SK-N-SH (cell line): ENCODE measurements at regions not wholly inside any gene's neighbourhood (a gene's known extent, or its start where the extent isn't known, plus 50 kb on each side); places are given as distances from the start of the nearest gene placed in this dataset.
A peak's percentile ranks its signal among the peaks of the same experiment; 100 is the strongest.

ENCODE experiments used
- CTCF ChIA-PET: fragments of 300-600, 350-600 bp; formaldehyde crosslinking; extraction: SDS; loops from one replicate; lab custom pipeline; 2021; lab: Yijun Ruan, JAX
- POLR2A ChIA-PET: fragments of 350-600 bp; sonication (Branson Sonifier 250); formaldehyde crosslinking; extraction: SDS; loops from one replicate; lab custom pipeline; 2020; ENCODE audit warnings: antibody characterized with exemption, inconsistent platforms; lab: Yijun Ruan, JAX
- DNase-seq: peaks from one replicate; pipeline ENCODE4 v3.0.0; 2012
- H2AFZ ChIP-seq: fragments of 200-600 bp; sonication (generic); 2 replicates; pipeline ENCODE4 v1.8.1; 2016; ENCODE audit warnings: antibody characterized with exemption, mild to moderate bottlenecking, low read depth
- H3F3A ChIP-seq: fragments of 200-600 bp; sonication (generic); replicated peaks from 2 replicates; pipeline ENCODE3; 2016; ENCODE audit warnings: antibody characterized with exemption, mild to moderate bottlenecking; ENCODE audit not compliant: insufficient read depth
- H3K27ac ChIP-seq, 2 experiments: fragments of 200-500 bp in 1 of 2; fragments of 200-600 bp in 1 of 2; sonication (Bioruptor generic) in 1 of 2; sonication (generic), shearing (Covaris generic) in 1 of 2; 2 replicates each; pipeline versions ENCODE4 v1.5.1 to v1.6.1; 2014 to 2016; ENCODE audit warnings: low read depth in 2 of 2, inconsistent platforms in 1 of 2, low read length in 1 of 2, mild to moderate bottlenecking in 1 of 2, mixed read lengths in 1 of 2
- H3K27me3 ChIP-seq: fragments of 200-600 bp; sonication (generic), shearing (Covaris generic); 2 replicates; pipeline ENCODE4 v1.6.1; 2016; ENCODE audit warnings: mixed run types; ENCODE audit not compliant: insufficient read depth
- H3K36me3 ChIP-seq, 2 experiments: fragments of 200-500 bp in 1 of 2; fragments of 200-600 bp in 1 of 2; sonication (Bioruptor generic) in 1 of 2; sonication (generic) in 1 of 2; replicated peaks in 1 of 2; 2 replicates each; pipeline versions ENCODE3 to v1.5.1; 2014 to 2016; ENCODE audit warnings: low read length in 1 of 2, mild to moderate bottlenecking in 1 of 2; ENCODE audit not compliant: insufficient read depth in 2 of 2, control insufficient read depth in 1 of 2
- H3K4me1 ChIP-seq, 2 experiments: fragments of 200-500 bp in 1 of 2; fragments of 200-600 bp in 1 of 2; sonication (Bioruptor generic) in 1 of 2; sonication (generic), shearing (Covaris generic) in 1 of 2; 2 replicates each; pipeline versions ENCODE4 v1.5.1 to v1.6.1; 2014 to 2016; ENCODE audit warnings: low read depth in 1 of 2, low read length in 1 of 2, mixed run types in 1 of 2; ENCODE audit not compliant: insufficient read depth in 2 of 2, control insufficient read depth in 1 of 2
- H3K4me2 ChIP-seq: fragments of 200-600 bp; sonication (generic), shearing (Covaris generic); 2 replicates; pipeline ENCODE4 v1.6.1; 2017; ENCODE audit warnings: mixed run types
- H3K4me3 ChIP-seq, 2 experiments: fragments of 200-500 bp in 1 of 2; fragments of 200-600 bp in 1 of 2; sonication (Bioruptor generic) in 1 of 2; sonication (generic), shearing (Covaris generic) in 1 of 2; 2 replicates each; pipeline versions ENCODE4 v1.5.1 to v1.8.1; 2014 to 2016; ENCODE audit warnings: low read depth in 2 of 2, inconsistent platforms in 1 of 2, low read length in 1 of 2, mild to moderate bottlenecking in 1 of 2, mixed read lengths in 1 of 2, moderate library complexity in 1 of 2
- H3K79me2 ChIP-seq: fragments of 200-600 bp; sonication (generic); 2 replicates; pipeline ENCODE4 v1.8.1; 2017; ENCODE audit warnings: mild to moderate bottlenecking; ENCODE audit not compliant: insufficient read depth
- H3K9ac ChIP-seq: fragments of 200-600 bp; sonication (generic); 2 replicates; pipeline ENCODE4 v1.6.1; 2017; ENCODE audit warnings: mixed run types
- H3K9me2 ChIP-seq: fragments of 200-600 bp; sonication (generic); 2 replicates; pipeline ENCODE4 v1.6.1; 2017; ENCODE audit warnings: mixed run types
- H3K9me3 ChIP-seq: fragments of 200-600 bp; sonication (generic); 2 replicates; pipeline ENCODE4 v1.6.1; 2017; ENCODE audit warnings: mixed run types, mild to moderate bottlenecking, moderate library complexity
- H4K20me1 ChIP-seq: fragments of 200-600 bp; sonication (generic); 2 replicates; pipeline ENCODE4 v1.6.1; 2017; ENCODE audit warnings: mild to moderate bottlenecking, mixed run types; ENCODE audit not compliant: insufficient read depth
- CHD2 ChIP-seq: fragments of 150-350 bp; IDR thresholded peaks from 2 replicates; pipeline ENCODE4 v1.6.1; 2018; ENCODE audit warnings: low read length; ENCODE audit not compliant: partially characterized antibody
- EP300 ChIP-seq, 2 experiments: IDR thresholded peaks; 2 replicates each; pipeline versions ENCODE4 v1.4.0 to v1.6.1; 2012; ENCODE audit warnings: borderline replicate concordance in 1 of 2, low read depth in 1 of 2, low read length in 1 of 2
- FOXJ3 ChIP-seq: sonication (generic); formaldehyde crosslinking; IDR thresholded peaks from 2 replicates; pipeline ENCODE4 v1.5.1; 2020; ENCODE audit warnings: mild to moderate bottlenecking, missing genetic modification reagents
- IRF3 ChIP-seq: fragments of 150-350 bp; IDR thresholded peaks from 2 replicates; pipeline ENCODE4 v1.6.1; 2016; ENCODE audit warnings: mild to moderate bottlenecking, low read depth, low read length
- MAX ChIP-seq: IDR thresholded peaks from 2 replicates; pipeline ENCODE4 v1.4.0; 2012; ENCODE audit warnings: low read depth
- MEF2A ChIP-seq: IDR thresholded peaks from 2 replicates; pipeline ENCODE4 v1.4.0; 2012; ENCODE audit warnings: low read depth, borderline replicate concordance
- NFIC ChIP-seq: IDR thresholded peaks from 2 replicates; pipeline ENCODE4 v1.4.0; 2012; ENCODE audit warnings: borderline replicate concordance
- NRF1 ChIP-seq: IDR thresholded peaks from 2 replicates; pipeline ENCODE4 v1.6.1; 2012; ENCODE audit warnings: low read depth, mild to moderate bottlenecking, low read length
- PBX3 ChIP-seq: IDR thresholded peaks from 2 replicates; pipeline ENCODE4; 2012
- POLR2AphosphoS5 ChIP-seq: IDR thresholded peaks from 2 replicates; pipeline ENCODE4 v1.6.1; 2012; ENCODE audit warnings: low read depth, low read length
- WGBS: methylation state at CpG from one replicate; pipeline ENCODE4 v1.1.6; 2017; ENCODE audit warnings: low lambda C conversion rate; 5-methylcytosine and 5-hydroxymethylcytosine counted together

GRCh38 chr7:68730964-68731363 is 867.3 kb upstream of the AUTS2 start:
- Histone ChIP-seq H3K9me2 (no peaks in the 10 kb centered on the region), H3K36me3 (no peaks in the 10 kb centered on the region), H3K27me3 (no peaks in the 10 kb centered on the region), H4K20me1 (no peaks in the 10 kb centered on the region), H3F3A (no peaks in the 10 kb centered on the region), H3K9ac (no peak overlapping the region), H3K4me2 (no peak overlapping the region), H3K27ac (no peak overlapping the region), H2AFZ (no peak overlapping the region), H3K4me1 (peaks cover 4 to 9% of the 10 kb centered on the region in 2 experiments; a peak in 2 of 4 replicates), H3K4me3 (no peak overlapping the region), H3K9me3 (no peaks in the 10 kb centered on the region), H3K79me2 (no peaks in the 10 kb centered on the region)
- no peak for TF ChIP-seq POLR2AphosphoS5
- no peak for TF ChIP-seq NRF1
- no peak for TF ChIP-seq PBX3
- TF ChIP-seq CHD2 = no peak
- no peak for TF ChIP-seq EP300 (IDR thresholded peaks at IDR 0.05; ENCODE audit: borderline replicate concordance in 1 of 2, low read depth in 1 of 2, low read length in 1 of 2)
- TF ChIP-seq IRF3 = no peak
- TF ChIP-seq MAX = no peak
- no peak for DNase-seq
- CTCF ChIA-PET = interaction anchor here (1.4 kb wide), 1 partner anchor 9 kb away, joined by 3 read pairs; no protein-coding TSS in a partner anchor
- POLR2A ChIA-PET = no interaction called here

GRCh38 chr7:68733219-68734153 is 864.8 kb upstream of the AUTS2 start:
- no peak overlapping the region for H3K4me3 ChIP-seq
- no peaks in the 10 kb centered on the region for H3K36me3 ChIP-seq
- peak; percentile 82 for TF ChIP-seq NFIC
- TF ChIP-seq MEF2A = no peak
- peak; percentile 79 for TF ChIP-seq PBX3
- TF ChIP-seq FOXJ3 (CRISPR knock-in tag) = no peak
- 0 out of 2 replicates have a peak, but pooled peaks have one; percentile 15 for TF ChIP-seq MAX
- no peaks in the 10 kb centered on the region for H3K9me2 ChIP-seq
- no peaks in the 10 kb centered on the region for H4K20me1 ChIP-seq
- no peak overlapping the region for H3K9ac ChIP-seq
- no peak for DNase-seq
- peak overlapping the region; percentile 15; the same call in 1 of the 2 replicates for H3K4me2 ChIP-seq
- WGBS = 52% methylated on average over 8 of the region's 8 CpGs
- no peaks in the 10 kb centered on the region for H3F3A ChIP-seq
- H3K27me3 ChIP-seq = no peaks in the 10 kb centered on the region
- ChIA-PET CTCF (interaction anchor here (0.6 kb wide), 1 partner anchor 829 kb away, joined by 3 read pairs; no protein-coding TSS in a partner anchor), POLR2A (no interaction called here)
- peak overlapping the region; percentile 52 for H2AFZ ChIP-seq
- H3K9me3 ChIP-seq = no peaks in the 10 kb centered on the region
- H3K27ac ChIP-seq = peak overlapping the region in 1 of 2 experiments; percentile 54; a peak in 2 of 4 replicates
- no peaks in the 10 kb centered on the region for H3K79me2 ChIP-seq
- H3K4me1 ChIP-seq = peaks cover 2 to 9% of the 10 kb centered on the region in 2 experiments; a peak in 2 of 4 replicates
